MM.1S (cell line): ENCODE measurements at regions not wholly inside any gene's neighbourhood (a gene's known extent, or its start where the extent isn't known, plus 50 kb on each side); places are given as distances from the start of the nearest gene placed in this dataset.

Source experiments
- DNase-seq: peaks from one replicate; pipeline ENCODE4 v3.0.0-alpha.2; 2015
- H2AFZ ChIP-seq: fragments of 300-600 bp; sonication (generic); 2 replicates; pipeline ENCODE4 v1.6.0; 2016; ENCODE audit warnings: antibody characterized with exemption, low read length
- H3F3A ChIP-seq: fragments of 300-600 bp; sonication (generic); 2 replicates; pipeline ENCODE4 v1.6.1; 2016; ENCODE audit warnings: mild to moderate bottlenecking, antibody characterized with exemption, low read length, moderate library complexity, mixed read lengths; ENCODE audit not compliant: insufficient read depth
- H3K27ac ChIP-seq: fragments of 300-600 bp; sonication (generic); 2 replicates; pipeline ENCODE4 v1.5.1; 2016; ENCODE audit warnings: mild to moderate bottlenecking, low read length
- H3K27me3 ChIP-seq: fragments of 300-600 bp; sonication (generic); replicated peaks from 2 replicates; pipeline ENCODE4 v1.6.0; 2016; ENCODE audit warnings: low read length; ENCODE audit not compliant: insufficient read depth
- H3K36me3 ChIP-seq: fragments of 300-600 bp; sonication (generic); replicated peaks from 2 replicates; pipeline ENCODE4 v1.6.1; 2016; ENCODE audit warnings: mild to moderate bottlenecking, low read length, mixed read lengths; ENCODE audit not compliant: insufficient read depth
- H3K4me1 ChIP-seq: fragments of 300-600 bp; sonication (generic); 2 replicates; pipeline ENCODE4 v1.6.1; 2016; ENCODE audit warnings: low read length, mixed read lengths
- H3K4me2 ChIP-seq: fragments of 300-600 bp; sonication (generic); 2 replicates; pipeline ENCODE4 v1.6.0; 2016; ENCODE audit warnings: low read depth, low read length
- H3K4me3 ChIP-seq: fragments of 300-600 bp; sonication (generic); 2 replicates; pipeline ENCODE4 v1.5.1; 2016; ENCODE audit warnings: low read length, mixed read lengths
- H3K79me2 ChIP-seq: fragments of 300-600 bp; sonication (generic); 2 replicates; pipeline ENCODE4 v1.6.1; 2016; ENCODE audit warnings: mixed run types, low read length, mixed read lengths
- H3K9ac ChIP-seq: fragments of 300-600 bp; sonication (generic); 2 replicates; pipeline ENCODE4 v1.6.1; 2016; ENCODE audit warnings: low read length, mixed read lengths
- H3K9me2 ChIP-seq: fragments of 300-600 bp; sonication (generic); replicated peaks from 2 replicates; pipeline ENCODE4 v1.6.1; 2016; ENCODE audit warnings: mild to moderate bottlenecking, low read length, mixed read lengths; ENCODE audit not compliant: insufficient read depth
- H3K9me3 ChIP-seq: fragments of 300-600 bp; sonication (generic); replicated peaks from 2 replicates; pipeline ENCODE4 v1.6.1; 2016; ENCODE audit warnings: mild to moderate bottlenecking, low read length, mixed read lengths; ENCODE audit not compliant: insufficient read depth
- H4K20me1 ChIP-seq: fragments of 300-600 bp; sonication (generic); 2 replicates; pipeline ENCODE4 v1.6.1; 2016; ENCODE audit warnings: mild to moderate bottlenecking, low read length, moderate library complexity, mixed read lengths; ENCODE audit not compliant: insufficient read depth
- EZH2 ChIP-seq: fragments of 300-600 bp; sonication (generic); optimal IDR thresholded peaks from 2 replicates; pipeline ENCODE3; 2017; ENCODE audit warnings: low read depth, mild to moderate bottlenecking, antibody characterized with exemption, low read length, mixed read lengths
- EZH2phosphoT487 ChIP-seq: fragments of 300-600 bp; sonication (generic); IDR thresholded peaks from 2 replicates; pipeline ENCODE4 v1.6.1; 2018; ENCODE audit warnings: antibody characterized with exemption, low read length
- TF ChIP-seq, protein P1 (sequence below): fragments of 300-600 bp; sonication (generic); IDR thresholded peaks from 2 replicates; pipeline ENCODE4 v1.5.1; 2016; ENCODE audit warnings: antibody characterized with exemption, low read length, mixed read lengths

DNA sequence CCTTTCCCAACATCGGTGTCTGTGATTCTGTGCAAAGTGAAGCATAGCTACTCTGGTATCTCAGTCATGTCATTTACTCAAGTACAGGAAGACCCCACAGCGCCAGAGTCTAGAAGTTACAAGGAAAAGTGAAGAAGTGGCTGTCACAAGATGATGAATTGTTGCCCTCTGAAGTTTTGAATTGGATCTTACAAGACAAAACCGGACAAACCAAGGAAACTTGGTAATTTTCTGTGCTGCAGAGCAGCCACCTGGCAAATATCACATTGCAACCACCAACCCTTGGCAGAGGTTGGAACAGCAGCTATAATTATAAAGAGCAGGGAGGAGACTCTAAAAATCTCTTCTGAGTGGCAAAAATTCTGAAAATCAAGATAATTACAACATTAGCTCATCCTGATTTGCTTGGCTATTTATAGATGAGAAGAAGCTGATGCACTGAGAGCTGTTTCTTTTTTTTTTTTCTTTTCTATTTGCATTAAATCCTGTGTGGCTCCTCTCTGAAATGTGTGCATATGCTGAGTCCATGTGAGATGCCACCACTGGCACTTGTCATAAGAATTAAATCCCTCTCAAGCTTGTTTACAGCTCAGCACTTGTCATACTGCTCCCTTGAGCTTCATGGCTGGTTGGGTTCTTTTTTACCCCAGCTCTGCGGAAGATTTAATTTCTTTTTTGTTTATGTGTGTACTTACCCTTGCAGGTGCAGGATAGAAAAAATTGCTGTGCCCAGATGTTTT lies 68.0 kb upstream of the MNS1 start:
- H3K79me2 ChIP-seq = no peaks in the 10 kb centered on the region
- TF ChIP-seq EZH2phosphoT487 (no peak), EZH2 (no peak)
- TF ChIP-seq, protein P1, sequence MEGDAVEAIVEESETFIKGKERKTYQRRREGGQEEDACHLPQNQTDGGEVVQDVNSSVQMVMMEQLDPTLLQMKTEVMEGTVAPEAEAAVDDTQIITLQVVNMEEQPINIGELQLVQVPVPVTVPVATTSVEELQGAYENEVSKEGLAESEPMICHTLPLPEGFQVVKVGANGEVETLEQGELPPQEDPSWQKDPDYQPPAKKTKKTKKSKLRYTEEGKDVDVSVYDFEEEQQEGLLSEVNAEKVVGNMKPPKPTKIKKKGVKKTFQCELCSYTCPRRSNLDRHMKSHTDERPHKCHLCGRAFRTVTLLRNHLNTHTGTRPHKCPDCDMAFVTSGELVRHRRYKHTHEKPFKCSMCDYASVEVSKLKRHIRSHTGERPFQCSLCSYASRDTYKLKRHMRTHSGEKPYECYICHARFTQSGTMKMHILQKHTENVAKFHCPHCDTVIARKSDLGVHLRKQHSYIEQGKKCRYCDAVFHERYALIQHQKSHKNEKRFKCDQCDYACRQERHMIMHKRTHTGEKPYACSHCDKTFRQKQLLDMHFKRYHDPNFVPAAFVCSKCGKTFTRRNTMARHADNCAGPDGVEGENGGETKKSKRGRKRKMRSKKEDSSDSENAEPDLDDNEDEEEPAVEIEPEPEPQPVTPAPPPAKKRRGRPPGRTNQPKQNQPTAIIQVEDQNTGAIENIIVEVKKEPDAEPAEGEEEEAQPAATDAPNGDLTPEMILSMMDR = no peak
- no peaks in the 10 kb centered on the region for H3K9me2 ChIP-seq
- no peaks in the 10 kb centered on the region for H4K20me1 ChIP-seq
- peak; percentile 29 for DNase-seq
- 0 out of 2 replicates have a peak overlapping the region, but pooled peaks have one; percentile 3 for H3K4me2 ChIP-seq
- no peak overlapping the region for H3K4me3 ChIP-seq
- H3K4me1 ChIP-seq = peaks cover 16% of the 10 kb centered on the region
- no peak overlapping the region for H3K9ac ChIP-seq
- no peak overlapping the region for H2AFZ ChIP-seq
- H3K9me3 ChIP-seq = no peaks in the 10 kb centered on the region
- no peaks in the 10 kb centered on the region for H3K27me3 ChIP-seq
- H3K27ac ChIP-seq = no peak overlapping the region
- peaks cover 6% of the 10 kb centered on the region for H3F3A ChIP-seq
- no peaks in the 10 kb centered on the region for H3K36me3 ChIP-seq

GRCh38 chr15:56530157-56530556 lies 65.2 kb upstream of the MNS1 start:
- Histone ChIP-seq H3K9ac (no peak overlapping the region), H3K4me1 (0 out of 2 replicates have a peak, but pooled peaks cover 8% of the 10 kb centered on the region)

DNA sequence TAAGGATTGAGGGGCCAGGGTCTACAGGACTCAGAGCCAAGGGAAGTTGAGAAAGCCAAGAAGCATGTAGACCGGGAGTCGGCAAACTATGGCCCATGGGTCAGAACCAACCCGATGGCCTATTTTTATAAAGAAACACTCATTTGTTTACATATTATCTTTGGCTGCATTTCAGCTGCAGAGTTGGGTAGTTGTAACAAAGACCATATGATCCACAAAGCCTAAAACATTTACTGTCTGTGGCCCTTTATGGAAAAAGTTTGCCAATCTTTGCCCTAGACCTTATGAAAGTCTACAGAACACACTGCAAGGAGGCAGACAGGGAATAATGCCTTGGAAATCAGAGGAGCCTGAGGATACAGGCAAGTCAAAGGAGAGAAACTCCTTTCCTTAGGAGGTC lies 63.2 kb upstream of the MNS1 start:
- Histone ChIP-seq H3F3A (no peaks in the 10 kb centered on the region), H3K9ac (no peak overlapping the region), H3K9me3 (no peaks in the 10 kb centered on the region), H3K4me1 (0 out of 2 replicates have a peak, but pooled peaks cover 7% of the 10 kb centered on the region), H3K4me2 (no peak overlapping the region), H3K79me2 (no peaks in the 10 kb centered on the region), H2AFZ (no peak overlapping the region), H3K36me3 (no peaks in the 10 kb centered on the region), H3K27me3 (no peaks in the 10 kb centered on the region), H3K9me2 (no peaks in the 10 kb centered on the region), H3K27ac (no peak overlapping the region), H3K4me3 (no peak overlapping the region), H4K20me1 (no peaks in the 10 kb centered on the region)
- no peak for DNase-seq
- TF ChIP-seq, protein P1 = no peak
- no peak for TF ChIP-seq EZH2phosphoT487
- no peak for TF ChIP-seq EZH2

More at GRCh38 chr15:56530157-56530556, 65.2 kb upstream of the MNS1 start:
- no peak for TF ChIP-seq EZH2phosphoT487
- TF ChIP-seq, protein P1 = no peak
- TF ChIP-seq EZH2 = no peak
- Histone ChIP-seq H4K20me1 (no peaks in the 10 kb centered on the region), H3K9me2 (no peaks in the 10 kb centered on the region), H3K79me2 (no peaks in the 10 kb centered on the region), H3F3A (no peaks in the 10 kb centered on the region), H3K27ac (no peak overlapping the region), H2AFZ (no peak overlapping the region), H3K9me3 (no peaks in the 10 kb centered on the region), H3K4me2 (no peak overlapping the region), H3K27me3 (no peaks in the 10 kb centered on the region), H3K36me3 (no peaks in the 10 kb centered on the region), H3K4me3 (no peak overlapping the region)
- no peak for DNase-seq
